Adrenal gland (tissue), 5 donors: ENCODE measurements at regions not wholly inside any gene's neighbourhood (a gene's known extent, or its start where the extent isn't known, plus 50 kb on each side); places are given as distances from the start of the nearest gene placed in this dataset.

Experiments
- CTCF ChIP-seq, 6 experiments: fragments of 450-650 bp in 4 of 6; fragments of 200-600 bp in 2 of 6; sonication (generic) in 1 of 6; IDR thresholded peaks; 1 replicate in 5 of 6; 2 replicates in 1 of 6; pipeline versions ENCODE4 v1.5.1 to v1.8.0; 2016 to 2021; ENCODE audit warnings: antibody characterized with exemption in 6 of 6, mild to moderate bottlenecking in 2 of 6, moderate library complexity in 1 of 6
- POLR2A ChIP-seq, 2 donors: fragments of 450-650 bp; IDR thresholded peaks; one replicate each; pipeline ENCODE4 v1.6.1; 2017; ENCODE audit warnings: antibody characterized with exemption in 2 of 2, mild to moderate bottlenecking in 2 of 2, moderate library complexity in 1 of 2
- donor health status: DM: no; HTN: no; CAD: no.

GRCh38 chr2:129912066-129912820, 67.2 kb upstream of the RAB6C start:
- TF ChIP-seq CTCF (IDR thresholded peaks at IDR 0.05) = no peak
- TF ChIP-seq POLR2A (IDR thresholded peaks at IDR 0.05) = no peak
